Effector memory CD4-positive, alpha-beta T cell (primary cell): ENCODE measurements at regions not wholly inside any gene's neighbourhood (a gene's known extent, or its start where the extent isn't known, plus 50 kb on each side); places are given as distances from the start of the nearest gene placed in this dataset.

Experiments
- DNase-seq, 3 donors: peaks; one replicate each; pipeline ENCODE4 v3.0.0-alpha.2; 2020
- H3K27ac ChIP-seq: 2 replicates; pipeline ENCODE4 v1.7.0; 2013; ENCODE audit warnings: mild to moderate bottlenecking, low read length, moderate library complexity; ENCODE audit not compliant: insufficient read depth, poor library complexity, severe bottlenecking
- H3K27me3 ChIP-seq: replicated peaks from 2 replicates; pipeline ENCODE4 v1.7.0; 2013; ENCODE audit warnings: mild to moderate bottlenecking, low read length; ENCODE audit not compliant: insufficient read depth, control insufficient read depth, poor library complexity, severe bottlenecking
- H3K36me3 ChIP-seq: 2 replicates; pipeline ENCODE4 v1.7.0; 2013; ENCODE audit warnings: mild to moderate bottlenecking, low read length, moderate library complexity; ENCODE audit not compliant: control insufficient read depth, insufficient read depth
- H3K4me1 ChIP-seq: 2 replicates; pipeline ENCODE4 v1.7.0; 2013; ENCODE audit warnings: low read length, mild to moderate bottlenecking; ENCODE audit not compliant: control insufficient read depth, insufficient read depth, poor library complexity, severe bottlenecking
- H3K4me3 ChIP-seq: 2 replicates; pipeline ENCODE4 v1.7.0; 2013; ENCODE audit warnings: low read length, low read depth, mild to moderate bottlenecking; ENCODE audit not compliant: insufficient read depth, poor library complexity, severe bottlenecking
- H3K9me3 ChIP-seq: 2 replicates; pipeline ENCODE4 v1.7.0; 2013; ENCODE audit warnings: mild to moderate bottlenecking, low read length, moderate library complexity; ENCODE audit not compliant: control insufficient read depth

- Histone ChIP-seq H3K27me3 (no peaks in the 10 kb centered on the region), H3K4me3 (no peak overlapping the region), H3K4me1 (no peaks in the 10 kb centered on the region), H3K36me3 (no peaks in the 10 kb centered on the region), H3K27ac (no peak overlapping the region), H3K9me3 (no peaks in the 10 kb centered on the region)
- DNase-seq = no peak
These were observed 757.2 kb upstream of the PHF14 start for GRCh38 chr7:10216462-10216861.

GRCh38 chr7:10221084-10221483, 752.6 kb upstream of the PHF14 start:
- Histone ChIP-seq H3K4me1 (no peaks in the 10 kb centered on the region), H3K4me3 (no peak overlapping the region), H3K36me3 (no peaks in the 10 kb centered on the region), H3K27ac (no peak overlapping the region), H3K9me3 (no peaks in the 10 kb centered on the region), H3K27me3 (no peaks in the 10 kb centered on the region)
- no peak for DNase-seq

- Histone ChIP-seq H3K36me3 (no peaks in the 10 kb centered on the region), H3K9me3 (no peaks in the 10 kb centered on the region), H3K27ac (no peak overlapping the region), H3K4me3 (no peak overlapping the region), H3K4me1 (no peaks in the 10 kb centered on the region), H3K27me3 (no peaks in the 10 kb centered on the region)
- DNase-seq = no peak
These were observed 750.7 kb upstream of the PHF14 start for GRCh38 chr7:10222976-10223375.

DNA sequence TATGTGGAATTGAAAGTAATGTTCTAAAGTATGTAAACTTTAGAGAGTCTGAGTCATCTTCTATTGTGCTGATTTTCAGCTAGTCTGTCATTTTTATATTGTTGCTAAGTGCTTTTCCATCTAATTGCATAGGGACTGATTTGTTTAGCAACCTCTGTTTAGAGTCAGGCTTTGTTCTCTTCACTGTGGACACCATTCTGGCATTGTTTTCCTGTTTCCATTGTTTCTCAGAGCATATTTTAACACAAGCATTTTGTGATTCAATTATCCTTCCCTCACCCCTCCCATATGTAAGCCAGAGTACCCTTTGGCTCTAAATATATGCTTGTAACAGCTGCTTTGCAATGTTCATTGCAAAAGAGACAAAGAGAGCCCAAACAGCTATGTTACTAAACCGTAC, 748.4 kb upstream of the PHF14 start:
- Histone ChIP-seq H3K27ac (no peak overlapping the region), H3K36me3 (no peaks in the 10 kb centered on the region)
- DNase-seq = no peak

DNA sequence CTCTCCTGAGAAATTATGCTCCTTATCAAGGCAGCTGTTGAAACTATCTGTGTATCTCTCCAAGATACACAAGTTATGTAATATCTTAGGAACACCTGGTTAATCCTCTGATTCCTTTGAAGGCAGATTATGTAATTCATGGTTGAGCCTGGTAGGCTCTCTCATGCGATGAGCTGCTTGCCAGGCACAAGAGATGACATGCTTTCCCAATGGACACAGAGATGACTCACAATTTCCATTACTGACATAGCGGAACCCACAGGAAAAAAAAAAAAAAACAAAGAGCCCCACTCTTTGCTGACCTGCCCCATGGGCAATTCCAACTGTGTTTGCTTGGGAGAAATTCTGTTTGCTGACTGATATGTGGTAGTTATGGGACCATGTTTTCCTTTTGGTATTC, 736.4 kb upstream of the PHF14 start:
- no peak overlapping the region for H3K4me3 ChIP-seq
- DNase-seq = no peak
- H3K9me3 ChIP-seq = no peaks in the 10 kb centered on the region
- no peak overlapping the region for H3K27ac ChIP-seq
- H3K36me3 ChIP-seq = no peaks in the 10 kb centered on the region
- H3K27me3 ChIP-seq = no peaks in the 10 kb centered on the region
- H3K4me1 ChIP-seq = no peaks in the 10 kb centered on the region

More for the DNA sequence above, 748.4 kb upstream of the PHF14 start:
- Histone ChIP-seq H3K4me1 (no peaks in the 10 kb centered on the region), H3K9me3 (no peaks in the 10 kb centered on the region), H3K27me3 (no peaks in the 10 kb centered on the region), H3K4me3 (no peak overlapping the region)

- H3K27me3 ChIP-seq = no peaks in the 10 kb centered on the region
- no peaks in the 10 kb centered on the region for H3K4me1 ChIP-seq
- H3K36me3 ChIP-seq = no peaks in the 10 kb centered on the region
- DNase-seq = no peak
- H3K4me3 ChIP-seq = no peak overlapping the region
- H3K27ac ChIP-seq = no peak overlapping the region
- no peaks in the 10 kb centered on the region for H3K9me3 ChIP-seq
These were observed 735.0 kb upstream of the PHF14 start for GRCh38 chr7:10238641-10239040.

DNA sequence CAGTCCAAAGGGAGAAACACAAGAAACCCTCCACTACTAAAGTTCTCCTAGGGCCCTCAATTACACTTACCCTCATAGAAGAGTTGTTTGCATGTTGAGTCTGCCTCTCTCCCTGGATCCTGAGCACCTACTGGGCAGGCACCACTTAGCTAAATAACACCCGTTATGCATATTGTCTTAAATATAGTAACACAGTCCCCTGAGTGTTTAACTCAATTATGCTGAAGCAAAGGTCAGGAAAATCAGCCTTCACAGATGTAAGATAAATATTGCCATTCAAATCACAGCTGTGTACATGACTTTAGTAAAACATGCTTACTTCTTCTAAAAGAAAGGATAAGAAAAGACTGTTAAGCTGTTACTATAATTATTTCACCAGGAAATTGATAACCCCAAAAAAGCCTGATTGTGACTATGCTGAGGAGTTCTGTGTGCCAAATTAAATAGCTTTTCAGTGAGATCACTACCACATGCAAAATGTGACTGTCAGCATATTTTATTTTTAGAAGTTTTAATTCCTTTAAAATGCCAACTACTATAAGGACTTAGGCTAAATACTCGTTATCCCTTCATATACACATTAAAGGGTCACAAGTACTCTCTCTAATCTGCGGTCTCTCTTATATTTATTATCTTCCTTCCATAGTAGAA, 733.9 kb upstream of the PHF14 start:
- H3K4me1 ChIP-seq = no peaks in the 10 kb centered on the region
- H3K27ac ChIP-seq = no peak overlapping the region
- H3K27me3 ChIP-seq = no peaks in the 10 kb centered on the region
- no peaks in the 10 kb centered on the region for H3K9me3 ChIP-seq
- H3K4me3 ChIP-seq = no peak overlapping the region
- DNase-seq = no peak
- H3K36me3 ChIP-seq = no peaks in the 10 kb centered on the region

GRCh38 chr7:10245406-10245805, 728.3 kb upstream of the PHF14 start:
- Histone ChIP-seq H3K4me3 (no peak overlapping the region), H3K9me3 (no peaks in the 10 kb centered on the region), H3K27me3 (no peaks in the 10 kb centered on the region), H3K4me1 (no peaks in the 10 kb centered on the region), H3K27ac (no peak overlapping the region), H3K36me3 (no peaks in the 10 kb centered on the region)
- no peak for DNase-seq

- H3K27me3 ChIP-seq = no peaks in the 10 kb centered on the region
- no peaks in the 10 kb centered on the region for H3K4me1 ChIP-seq
- DNase-seq = no peak
- H3K36me3 ChIP-seq = no peaks in the 10 kb centered on the region
- H3K4me3 ChIP-seq = no peak overlapping the region
- H3K9me3 ChIP-seq = no peaks in the 10 kb centered on the region
- no peak overlapping the region for H3K27ac ChIP-seq
These were observed 716.2 kb upstream of the PHF14 start for GRCh38 chr7:10257438-10257837.

GRCh38 chr7:10266976-10267375, 706.7 kb upstream of the PHF14 start:
- Histone ChIP-seq H3K4me1 (no peaks in the 10 kb centered on the region), H3K9me3 (no peaks in the 10 kb centered on the region), H3K36me3 (no peaks in the 10 kb centered on the region), H3K4me3 (no peak overlapping the region), H3K27me3 (no peaks in the 10 kb centered on the region), H3K27ac (no peak overlapping the region)
- no peak for DNase-seq
